GM10266 (cell line): ENCODE measurements at regions not wholly inside any gene's neighbourhood (a gene's known extent, or its start where the extent isn't known, plus 50 kb on each side); places are given as distances from the start of the nearest gene placed in this dataset.

Experiments used
- DNase-seq: peaks from one replicate; pipeline ENCODE4 v3.0.0; 2012; ENCODE audit errors: extremely low spot score
- CTCF ChIP-seq: IDR thresholded peaks from 2 replicates; pipeline ENCODE4 v1.5.1; 2012; ENCODE audit warnings: mild to moderate bottlenecking, low read depth; ENCODE audit not compliant: control insufficient read depth, insufficient read depth; ENCODE audit errors: missing control alignments

GRCh38 chr10:11683529-11684320 is 58.5 kb upstream of the ECHDC3 start:
- no peak for TF ChIP-seq CTCF
- no peak for DNase-seq

DNA sequence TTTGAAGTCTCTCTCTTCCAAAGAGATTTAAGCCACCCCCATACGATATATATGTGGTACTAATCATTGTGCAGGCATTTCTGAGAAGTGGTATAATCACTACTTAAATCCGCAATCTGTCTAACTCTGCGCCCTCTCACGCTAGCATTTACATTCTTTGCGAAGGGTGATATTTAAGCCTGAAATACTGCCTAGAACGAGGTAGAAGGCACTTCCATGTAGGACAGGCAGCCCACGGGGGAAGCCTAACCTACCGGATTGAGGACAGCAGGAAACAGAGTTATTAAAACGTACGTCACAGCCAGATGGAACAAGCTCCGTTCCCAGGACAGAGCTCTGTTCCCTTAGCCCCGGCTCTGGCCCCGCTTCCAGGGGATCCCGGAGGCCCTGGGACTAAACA is 59.3 kb upstream of the ECHDC3 start:
- no peak for TF ChIP-seq CTCF
- no peak for DNase-seq

GRCh38 chr10:11682267-11682683 is 59.9 kb upstream of the ECHDC3 start:
- TF ChIP-seq CTCF, result no peak
- peak; percentile 21 for DNase-seq

GRCh38 chr10:11680496-11680895 is 61.7 kb upstream of the ECHDC3 start:
- DNase-seq, result no peak
- TF ChIP-seq CTCF, result no peak

GRCh38 chr10:11679946-11680345 is 62.2 kb upstream of the ECHDC3 start:
- no peak for TF ChIP-seq CTCF
- no peak for DNase-seq

- peak; percentile 71 for DNase-seq
- no peak for TF ChIP-seq CTCF
These were observed 63.9 kb upstream of the ECHDC3 start for GRCh38 chr10:11678074-11678793.

DNA sequence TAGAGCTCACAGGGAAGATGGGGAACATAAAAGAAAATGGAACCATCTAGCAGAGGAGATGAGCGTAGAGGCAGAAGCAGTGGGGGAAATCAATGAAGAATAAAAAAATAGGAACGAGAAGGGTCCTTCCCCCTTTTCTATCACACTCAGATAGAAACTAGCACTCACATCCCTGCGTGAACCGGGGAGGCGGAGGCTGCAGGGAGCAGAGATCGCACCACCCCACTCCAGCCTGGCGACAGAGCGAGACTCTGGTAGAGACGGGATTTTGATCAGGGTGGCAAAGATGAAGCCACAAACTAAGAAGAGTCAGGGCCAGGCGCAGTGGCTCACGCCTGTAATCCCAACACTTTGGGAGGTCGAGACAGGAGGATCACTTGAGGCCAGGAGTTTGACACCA is 64.7 kb upstream of the ECHDC3 start:
- no peak for TF ChIP-seq CTCF
- peak; percentile 32 for DNase-seq
